ENCODE measurements at regions not wholly inside any gene's neighbourhood (a gene's known extent, or its start where the extent isn't known, plus 50 kb on each side); places are given as distances from the start of the nearest gene placed in this dataset.

- Mint-ChIP-seq H3K36me3 (ENCODE audit: low read depth) (no peaks in the 10 kb centered on the region), H3K4me3 (no peak overlapping the region), H3K27me3 (ENCODE audit: low read depth) (no peaks in the 10 kb centered on the region), H3K9me3 (no peaks in the 10 kb centered on the region), H3K4me1 (ENCODE audit: low read depth) (no peaks in the 10 kb centered on the region), H3K27ac (no peak overlapping the region)
- no peak for DNase-seq (ENCODE audit: low spot score)
Measured at GRCh38 chr17:13921841-13922776, 147.2 kb upstream of the COX10 start.

GRCh38 chr17:13922885-13923284 lies 146.4 kb upstream of the COX10 start:
- Mint-ChIP-seq H3K4me3 (no peak overlapping the region), H3K4me1 (ENCODE audit: low read depth) (no peaks in the 10 kb centered on the region), H3K27me3 (ENCODE audit: low read depth) (no peaks in the 10 kb centered on the region), H3K27ac (no peak overlapping the region), H3K36me3 (ENCODE audit: low read depth) (no peaks in the 10 kb centered on the region), H3K9me3 (no peaks in the 10 kb centered on the region)
- DNase-seq (ENCODE audit: low spot score): no peak

GRCh38 chr17:13925579-13925978 lies 143.7 kb upstream of the COX10 start:
- no peak overlapping the region for H3K27ac Mint-ChIP-seq
- H3K36me3 Mint-ChIP-seq (ENCODE audit: low read depth): peaks cover 1% of the 10 kb centered on the region
- H3K9me3 Mint-ChIP-seq: peaks cover 4% of the 10 kb centered on the region
- no peaks in the 10 kb centered on the region for H3K4me1 Mint-ChIP-seq (ENCODE audit: low read depth)
- no peak overlapping the region for H3K4me3 Mint-ChIP-seq
- DNase-seq (ENCODE audit: low spot score): no peak
- H3K27me3 Mint-ChIP-seq (ENCODE audit: low read depth): no peaks in the 10 kb centered on the region

DNA sequence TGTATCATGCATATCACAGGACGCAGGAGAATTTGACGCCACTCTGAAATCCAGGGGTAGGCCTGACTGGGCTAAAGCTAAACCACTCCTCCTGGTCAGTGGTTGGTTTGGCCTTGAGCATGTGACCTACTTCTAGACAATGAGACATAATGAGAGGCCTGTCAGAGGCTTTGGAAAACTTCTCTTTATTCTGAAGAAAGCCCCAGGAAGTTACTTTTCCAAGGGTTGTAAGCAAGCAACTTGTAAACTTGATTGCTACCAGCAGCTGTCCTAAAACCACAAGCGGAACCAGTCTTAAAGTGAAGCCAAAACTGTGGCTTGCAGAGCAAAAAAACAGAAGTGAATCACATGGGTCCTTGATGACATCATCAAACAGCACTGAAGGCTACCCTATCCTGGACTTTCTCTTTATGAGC lies 138.2 kb upstream of the COX10 start:
- H3K4me1 Mint-ChIP-seq (ENCODE audit: low read depth): peaks cover 4% of the 10 kb centered on the region

GRCh38 chr17:13931800-13932460 lies 137.4 kb upstream of the COX10 start:
- Mint-ChIP-seq H3K36me3 (ENCODE audit: low read depth) (peaks cover 12% of the 10 kb centered on the region), H3K9me3 (peaks cover 4% of the 10 kb centered on the region), H3K4me1 (ENCODE audit: low read depth) (peaks cover 4% of the 10 kb centered on the region), H3K27ac (no peak overlapping the region), H3K4me3 (no peak overlapping the region), H3K27me3 (ENCODE audit: low read depth) (no peaks in the 10 kb centered on the region)
- DNase-seq (ENCODE audit: low spot score): no peak

More for the DNA sequence above, 138.2 kb upstream of the COX10 start:
- no peak overlapping the region for H3K4me3 Mint-ChIP-seq
- H3K27me3 Mint-ChIP-seq (ENCODE audit: low read depth): no peaks in the 10 kb centered on the region
- H3K27ac Mint-ChIP-seq: no peak overlapping the region
- peaks cover 12% of the 10 kb centered on the region for H3K36me3 Mint-ChIP-seq (ENCODE audit: low read depth)
- peaks cover 4% of the 10 kb centered on the region for H3K9me3 Mint-ChIP-seq
- DNase-seq (ENCODE audit: low spot score): no peak

- no peak overlapping the region for H3K4me3 Mint-ChIP-seq
- H3K27ac Mint-ChIP-seq: no peak overlapping the region
- H3K36me3 Mint-ChIP-seq (ENCODE audit: low read depth): peaks cover 12% of the 10 kb centered on the region
- DNase-seq (ENCODE audit: low spot score): no peak
- peaks cover 4% of the 10 kb centered on the region for H3K9me3 Mint-ChIP-seq
- peaks cover 4% of the 10 kb centered on the region for H3K4me1 Mint-ChIP-seq (ENCODE audit: low read depth)
- no peaks in the 10 kb centered on the region for H3K27me3 Mint-ChIP-seq (ENCODE audit: low read depth)
Measured at GRCh38 chr17:13933441-13934276, 135.6 kb upstream of the COX10 start.

GRCh38 chr17:13939222-13939621 lies 130.1 kb upstream of the COX10 start:
- Mint-ChIP-seq H3K27ac (no peak overlapping the region), H3K27me3 (ENCODE audit: low read depth) (no peaks in the 10 kb centered on the region), H3K9me3 (peaks cover 24% of the 10 kb centered on the region), H3K4me3 (no peak overlapping the region), H3K4me1 (ENCODE audit: low read depth) (no peaks in the 10 kb centered on the region), H3K36me3 (ENCODE audit: low read depth) (peaks cover 24% of the 10 kb centered on the region)
- no peak for DNase-seq (ENCODE audit: low spot score)

- Mint-ChIP-seq H3K27me3 (ENCODE audit: low read depth) (no peaks in the 10 kb centered on the region), H3K9me3 (peaks cover 24% of the 10 kb centered on the region), H3K4me3 (no peak overlapping the region), H3K36me3 (ENCODE audit: low read depth) (peaks cover 24% of the 10 kb centered on the region), H3K27ac (no peak overlapping the region), H3K4me1 (ENCODE audit: low read depth) (no peaks in the 10 kb centered on the region)
- no peak for DNase-seq (ENCODE audit: low spot score)
Measured at GRCh38 chr17:13940858-13941665, 128.2 kb upstream of the COX10 start.

DNA sequence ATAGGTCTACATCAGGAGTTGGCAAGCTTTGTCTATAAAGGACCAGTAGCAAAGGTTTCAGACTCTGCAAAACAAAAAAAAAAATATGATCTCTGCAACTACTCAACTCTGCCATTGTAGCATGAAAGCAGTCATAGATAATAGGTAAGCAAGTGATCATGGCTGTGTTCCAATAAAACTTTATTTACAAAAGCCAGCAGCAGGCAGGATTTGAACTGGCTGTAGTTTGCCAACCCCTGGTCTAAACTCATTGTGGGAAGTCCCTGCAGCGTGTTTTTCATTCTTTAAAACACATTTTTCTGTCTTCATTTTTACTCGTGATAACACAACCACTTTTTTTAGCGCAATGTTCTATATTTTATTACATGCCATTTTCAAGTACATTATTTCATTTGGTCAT lies 127.5 kb upstream of the COX10 start:
- Mint-ChIP-seq H3K27me3 (ENCODE audit: low read depth) (no peaks in the 10 kb centered on the region), H3K9me3 (peaks cover 24% of the 10 kb centered on the region), H3K36me3 (ENCODE audit: low read depth) (peaks cover 24% of the 10 kb centered on the region), H3K27ac (no peak overlapping the region), H3K4me3 (no peak overlapping the region), H3K4me1 (ENCODE audit: low read depth) (no peaks in the 10 kb centered on the region)
- no peak for DNase-seq (ENCODE audit: low spot score)

GRCh38 chr17:13943909-13944308 lies 125.4 kb upstream of the COX10 start:
- no peak overlapping the region for H3K27ac Mint-ChIP-seq
- no peaks in the 10 kb centered on the region for H3K27me3 Mint-ChIP-seq (ENCODE audit: low read depth)
- no peak for DNase-seq (ENCODE audit: low spot score)
- H3K4me3 Mint-ChIP-seq: no peak overlapping the region
- H3K9me3 Mint-ChIP-seq: peaks cover 24% of the 10 kb centered on the region
- H3K4me1 Mint-ChIP-seq (ENCODE audit: low read depth): no peaks in the 10 kb centered on the region
- peaks cover 25% of the 10 kb centered on the region for H3K36me3 Mint-ChIP-seq (ENCODE audit: low read depth)

DNA sequence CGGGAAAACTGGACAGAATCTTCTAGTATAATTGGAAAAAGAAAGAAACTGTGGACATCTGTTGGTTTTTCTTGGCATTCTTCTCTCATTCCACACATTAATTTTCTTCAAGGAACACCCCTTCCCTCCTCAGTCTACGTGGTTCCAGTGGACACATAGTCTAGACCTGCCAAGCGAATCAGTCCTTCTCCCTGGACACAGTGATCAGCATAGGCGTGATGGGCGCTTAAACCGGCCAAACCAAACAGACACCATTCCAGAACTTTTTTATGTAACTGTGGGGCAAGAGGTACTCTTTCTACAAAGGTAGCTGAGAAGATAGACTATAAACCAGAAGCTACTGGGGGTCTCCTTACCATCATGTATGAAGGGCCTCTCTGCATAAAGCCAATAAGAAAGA lies 121.8 kb upstream of the COX10 start:
- Mint-ChIP-seq H3K4me1 (ENCODE audit: low read depth) (no peaks in the 10 kb centered on the region), H3K27me3 (ENCODE audit: low read depth) (no peaks in the 10 kb centered on the region), H3K4me3 (no peak overlapping the region), H3K36me3 (ENCODE audit: low read depth) (peaks cover 3% of the 10 kb centered on the region), H3K9me3 (no peaks in the 10 kb centered on the region), H3K27ac (no peak overlapping the region)
- no peak for DNase-seq (ENCODE audit: low spot score)

GRCh38 chr17:13952009-13952750 lies 117.1 kb upstream of the COX10 start:
- Mint-ChIP-seq H3K27me3 (ENCODE audit: low read depth) (no peaks in the 10 kb centered on the region), H3K4me1 (ENCODE audit: low read depth) (no peaks in the 10 kb centered on the region), H3K27ac (no peak overlapping the region), H3K9me3 (no peaks in the 10 kb centered on the region), H3K36me3 (ENCODE audit: low read depth) (peaks cover 14% of the 10 kb centered on the region), H3K4me3 (no peak overlapping the region)
- no peak for DNase-seq (ENCODE audit: low spot score)

DNA sequence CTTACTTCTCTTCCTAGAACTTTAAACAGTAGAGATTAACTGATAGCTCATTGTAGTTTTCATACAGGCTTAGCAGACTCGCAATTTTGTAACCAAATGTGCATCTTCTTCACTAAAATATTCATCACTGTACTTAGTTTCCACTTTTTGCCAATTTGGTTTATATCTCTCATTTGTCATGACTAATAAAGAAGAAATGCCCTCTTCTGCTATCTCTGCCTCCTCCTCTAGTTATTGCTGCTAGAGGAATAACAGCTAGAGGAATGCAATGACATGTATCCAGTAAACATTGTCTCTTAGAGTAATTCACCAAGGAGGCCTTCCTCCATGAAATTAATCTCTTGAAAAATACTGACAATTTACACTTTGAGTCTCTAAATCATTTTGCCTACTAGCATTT lies 115.5 kb upstream of the COX10 start:
- Mint-ChIP-seq H3K27me3 (ENCODE audit: low read depth) (no peaks in the 10 kb centered on the region), H3K9me3 (no peaks in the 10 kb centered on the region), H3K4me1 (ENCODE audit: low read depth) (no peaks in the 10 kb centered on the region), H3K27ac (no peak overlapping the region), H3K4me3 (no peak overlapping the region), H3K36me3 (ENCODE audit: low read depth) (peaks cover 12% of the 10 kb centered on the region)
- no peak for DNase-seq (ENCODE audit: low spot score)
